SK-N-SH treated with all-trans-retinoic acid at 6 μM for 48 hours (cell line): ENCODE measurements at regions not wholly inside any gene's neighbourhood (a gene's known extent, or its start where the extent isn't known, plus 50 kb on each side); places are given as distances from the start of the nearest gene placed in this dataset.

ENCODE experiments used
- CREB5 ChIP-seq: fragments of 250-450 bp; sonication (Bioruptor Pico); IDR thresholded peaks from 2 replicates; pipeline ENCODE4 v1.5.1; 2020; ENCODE audit warnings: low read depth, mild to moderate bottlenecking, moderate library complexity
- GLIS3 ChIP-seq: fragments of 250-450 bp; sonication (Bioruptor Pico); IDR thresholded peaks from 2 replicates; pipeline ENCODE4 v1.5.0; 2020; ENCODE audit warnings: mild to moderate bottlenecking, moderate library complexity
- PATZ1 ChIP-seq: fragments of 250-450 bp; sonication (Bioruptor Pico); IDR thresholded peaks from 2 replicates; pipeline ENCODE4 v1.8.0; 2020; ENCODE audit warnings: mild to moderate bottlenecking, moderate library complexity, borderline replicate concordance
- RARB ChIP-seq: fragments of 250-450 bp; sonication (Bioruptor Pico); IDR thresholded peaks from 2 replicates; pipeline ENCODE4 v1.8.0; 2021; ENCODE audit warnings: mild to moderate bottlenecking, moderate library complexity
- SNAI2 ChIP-seq: fragments of 250-450 bp; sonication (Bioruptor Pico); IDR thresholded peaks from 2 replicates; pipeline ENCODE4 v1.5.0; 2020; ENCODE audit warnings: mild to moderate bottlenecking, moderate library complexity
- TCF4 ChIP-seq: fragments of 250-450 bp; sonication (Bioruptor Pico); IDR thresholded peaks from 2 replicates; pipeline ENCODE4 v1.8.0; 2021; ENCODE audit warnings: mild to moderate bottlenecking, moderate library complexity, borderline replicate concordance

- TF ChIP-seq RARB (CRISPR knock-in tag), result no peak
- TF ChIP-seq GLIS3 (CRISPR knock-in tag), result no peak
- no peak for TF ChIP-seq SNAI2
- TF ChIP-seq PATZ1 (CRISPR knock-in tag), result no peak
- TF ChIP-seq CREB5 (CRISPR knock-in tag), result no peak
- TF ChIP-seq TCF4 (CRISPR knock-in tag), result no peak
Observed at GRCh38 chr2:215743066-215743465, 270.3 kb downstream of the MREG start.
